Endothelial cell of umbilical vein (primary cell): ENCODE measurements at regions not wholly inside any gene's neighbourhood (a gene's known extent, or its start where the extent isn't known, plus 50 kb on each side); places are given as distances from the start of the nearest gene placed in this dataset.
"Not testable (repeated sequence)": the region's sequence is repeated elsewhere in the genome, so short reads cannot be mapped to it uniquely, and the experiment has no call there.

Experiments used
- BruUV-seq: library from RNA; stranded (reverse); fragments of 400-500 nt; replicated peaks from 2 replicates; lab custom pipeline; 2021; lab: Mats Ljungman, UMichigan
- CTCF ChIA-PET: fragments of 300-600, 350-600 bp; sonication (Branson Sonifier 250); formaldehyde crosslinking; loops from one replicate; lab custom pipeline; 2021; ENCODE audit warnings: antibody characterized with exemption, inconsistent platforms; lab: Charles Lee
- POLR2A ChIA-PET: fragments of 300-600, 350-600 bp; sonication (Branson Sonifier 250); formaldehyde crosslinking; loops from one replicate; lab custom pipeline; 2021; ENCODE audit warnings: antibody characterized with exemption, inconsistent platforms; lab: Charles Lee
- DNase-seq: peaks from one replicate; pipeline ENCODE4 v3.0.0-alpha.2; 2011; ENCODE audit warnings: low read depth, low spot score
- FAIRE-seq: peaks from 2 replicates; lab custom pipeline; 2011; peaks lifted over from hg19 to GRCh38; lab: Jason Lieb, UNC
- H2AFZ ChIP-seq: 2 replicates; pipeline ENCODE4 v1.6.0; 2012; ENCODE audit warnings: low read depth, low read length, control low read depth, inconsistent platforms
- H3K27ac ChIP-seq: 2 replicates; pipeline ENCODE4 v1.5.1; 2011; ENCODE audit warnings: low read depth, mild to moderate bottlenecking, control low read depth, low read length, moderate library complexity; ENCODE audit not compliant: insufficient read depth
- H3K27me3 ChIP-seq, 2 experiments: 2 replicates each; pipeline versions ENCODE4 v1.6.0 to v1.6.1; 2011; ENCODE audit warnings: low read length in 2 of 2, mixed read lengths in 1 of 2; ENCODE audit not compliant: control insufficient read depth in 2 of 2, insufficient read depth in 2 of 2
- H3K36me3 ChIP-seq, 2 experiments: 2 replicates in 1 of 2; 3 replicates in 1 of 2; pipeline ENCODE4 v1.5.1; 2011; ENCODE audit warnings: low read length in 2 of 2, mild to moderate bottlenecking in 1 of 2, moderate library complexity in 1 of 2; ENCODE audit not compliant: control insufficient read depth in 2 of 2, insufficient read depth in 2 of 2; ENCODE audit errors: extremely low read depth in 1 of 2
- H3K4me1 ChIP-seq: 3 replicates; pipeline ENCODE4 v1.5.1; 2011; ENCODE audit warnings: mild to moderate bottlenecking, low read length; ENCODE audit not compliant: control insufficient read depth, insufficient read depth; ENCODE audit errors: extremely low read depth
- H3K4me2 ChIP-seq: 2 replicates; pipeline ENCODE4 v1.6.1; 2011; ENCODE audit warnings: low read length, control low read depth, mixed read lengths; ENCODE audit not compliant: insufficient read depth
- H3K4me3 ChIP-seq, 3 experiments: fragments of 200-600 bp in 1 of 3; sonication (generic), shearing (Covaris generic) in 1 of 3; replicated peaks in 1 of 3; 2 replicates each; pipeline ENCODE4 v1.5.1; 2011 to 2016; ENCODE audit warnings: control low read depth in 3 of 3, low read length in 3 of 3, mild to moderate bottlenecking in 2 of 3, inconsistent platforms in 1 of 3, low read depth in 1 of 3, moderate library complexity in 1 of 3; ENCODE audit not compliant: insufficient read depth in 1 of 3
- H3K79me2 ChIP-seq: 2 replicates; pipeline ENCODE4 v1.6.0; 2012; ENCODE audit warnings: low read length, inconsistent platforms; ENCODE audit not compliant: control insufficient read depth, insufficient read depth
- H3K9ac ChIP-seq: replicated peaks from 2 replicates; pipeline ENCODE3; 2011; ENCODE audit warnings: low read length, control low read depth; ENCODE audit not compliant: insufficient read depth; ENCODE audit errors: extremely low read depth
- H3K9me1 ChIP-seq: replicated peaks from 3 replicates; pipeline ENCODE4 v1.6.0; 2011; ENCODE audit warnings: mild to moderate bottlenecking, low read length; ENCODE audit not compliant: control insufficient read depth, insufficient read depth; ENCODE audit errors: extremely low read depth
- H3K9me3 ChIP-seq: replicated peaks from 2 replicates; pipeline ENCODE4 v1.5.1; 2012; ENCODE audit warnings: low read length, inconsistent platforms; ENCODE audit not compliant: control insufficient read depth, insufficient read depth
- H4K20me1 ChIP-seq: replicated peaks from 2 replicates; pipeline ENCODE3; 2011; ENCODE audit warnings: mild to moderate bottlenecking, low read length; ENCODE audit not compliant: control insufficient read depth, insufficient read depth; ENCODE audit errors: extremely low read depth
- CTCF ChIP-seq, 2 donors: IDR thresholded peaks; 1 replicate in 1 of 2; 2 replicates in 1 of 2; pipeline ENCODE4 v1.5.1; 2011; ENCODE audit warnings: low read length in 2 of 2, mild to moderate bottlenecking in 2 of 2, moderate library complexity in 2 of 2, control low read depth in 1 of 2, inconsistent platforms in 1 of 2, low read depth in 1 of 2; ENCODE audit not compliant: insufficient read depth in 1 of 2; ENCODE audit errors: extremely low read depth in 1 of 2
- EZH2 ChIP-seq: IDR thresholded peaks from 2 replicates; pipeline ENCODE4 v1.6.1; 2012; ENCODE audit warnings: borderline replicate concordance, low read depth, mild to moderate bottlenecking, moderate library complexity, low read length, inconsistent platforms; ENCODE audit not compliant: severe bottlenecking
- GATA2 ChIP-seq: IDR thresholded peaks from 2 replicates; pipeline ENCODE4 v1.7.0; 2011; ENCODE audit warnings: low read depth, mild to moderate bottlenecking, moderate library complexity, mixed read lengths, low read length; ENCODE audit not compliant: insufficient read length, insufficient read depth
- MAX ChIP-seq: IDR thresholded peaks from 2 replicates; pipeline ENCODE4 v1.6.1; 2011; ENCODE audit not compliant: insufficient read depth, insufficient read length
- dilution Hi-C: fragments of 300-500 bp; cut with MboI; formaldehyde crosslinking; loops from one replicate; pipeline ENCODE4 v1.15.0; 2019; ENCODE audit warnings: low sequenced_read_pairs; ENCODE audit not compliant: extremely low pct_ligation_motif_present
- intact Hi-C: fragments of 100-400 bp; cut with micrococcal nuclease; formaldehyde crosslinking; loops from one replicate; pipeline ENCODE4 v1.10.0; 2022

- H3K79me2 ChIP-seq, result no peaks in the 10 kb centered on the region
- DNase-seq, result no peak
- no peak overlapping the region for H2AFZ ChIP-seq
- no peaks in the 10 kb centered on the region for H3K9me1 ChIP-seq
- H3K4me3 ChIP-seq, result no peak overlapping the region
- POLR2A ChIA-PET, result no interaction called here
- intact Hi-C loops, result no loop called here
- no peaks in the 10 kb centered on the region for H4K20me1 ChIP-seq
- dilution Hi-C loops, result no loop called here
- CTCF ChIA-PET, result no interaction called here
- no peak overlapping the region for H3K27ac ChIP-seq
- no peak overlapping the region for H3K9ac ChIP-seq
- H3K36me3 ChIP-seq, result no peaks in the 10 kb centered on the region
- no peak overlapping the region for H3K4me2 ChIP-seq
- H3K9me3 ChIP-seq, result no peaks in the 10 kb centered on the region
- no TSS peak for BruUV-seq
- no peaks in the 10 kb centered on the region for H3K4me1 ChIP-seq
- H3K27me3 ChIP-seq, result no peaks in the 10 kb centered on the region
- TF ChIP-seq CTCF (IDR thresholded peaks at IDR 0.05; ENCODE audit: extremely low read depth in 1 of 2, insufficient read depth in 1 of 2, low read depth in 1 of 2, low read length in 2 of 2) (no peak), EZH2 (no peak), MAX (no peak), GATA2 (no peak)
- FAIRE-seq, result no peak
Measured at GRCh38 chr18:78799382-78800089, 180.1 kb upstream of the SALL3 start.

- BruUV-seq, intact Hi-C loops: not testable (repeated sequence)
Measured at GRCh38 chr18:78800102-78800851, 179.3 kb upstream of the SALL3 start.

More at GRCh38 chr18:78800102-78800851, 179.3 kb upstream of the SALL3 start:
- H3K4me3 ChIP-seq, dilution Hi-C loops, CTCF ChIA-PET, H3K9me1 ChIP-seq, H2AFZ ChIP-seq, POLR2A ChIA-PET, H3K9me3 ChIP-seq, H3K4me2 ChIP-seq, H3K79me2 ChIP-seq, H3K27me3 ChIP-seq, FAIRE-seq, DNase-seq, H3K4me1 ChIP-seq, H3K27ac ChIP-seq, H3K36me3 ChIP-seq, H3K9ac ChIP-seq, H4K20me1 ChIP-seq: not testable (repeated sequence)
